ENCODE measurements at regions not wholly inside any gene's neighbourhood (a gene's known extent, or its start where the extent isn't known, plus 50 kb on each side); places are given as distances from the start of the nearest gene placed in this dataset.
A peak's percentile ranks its signal among the peaks of the same experiment; 100 is the strongest.

DNA sequence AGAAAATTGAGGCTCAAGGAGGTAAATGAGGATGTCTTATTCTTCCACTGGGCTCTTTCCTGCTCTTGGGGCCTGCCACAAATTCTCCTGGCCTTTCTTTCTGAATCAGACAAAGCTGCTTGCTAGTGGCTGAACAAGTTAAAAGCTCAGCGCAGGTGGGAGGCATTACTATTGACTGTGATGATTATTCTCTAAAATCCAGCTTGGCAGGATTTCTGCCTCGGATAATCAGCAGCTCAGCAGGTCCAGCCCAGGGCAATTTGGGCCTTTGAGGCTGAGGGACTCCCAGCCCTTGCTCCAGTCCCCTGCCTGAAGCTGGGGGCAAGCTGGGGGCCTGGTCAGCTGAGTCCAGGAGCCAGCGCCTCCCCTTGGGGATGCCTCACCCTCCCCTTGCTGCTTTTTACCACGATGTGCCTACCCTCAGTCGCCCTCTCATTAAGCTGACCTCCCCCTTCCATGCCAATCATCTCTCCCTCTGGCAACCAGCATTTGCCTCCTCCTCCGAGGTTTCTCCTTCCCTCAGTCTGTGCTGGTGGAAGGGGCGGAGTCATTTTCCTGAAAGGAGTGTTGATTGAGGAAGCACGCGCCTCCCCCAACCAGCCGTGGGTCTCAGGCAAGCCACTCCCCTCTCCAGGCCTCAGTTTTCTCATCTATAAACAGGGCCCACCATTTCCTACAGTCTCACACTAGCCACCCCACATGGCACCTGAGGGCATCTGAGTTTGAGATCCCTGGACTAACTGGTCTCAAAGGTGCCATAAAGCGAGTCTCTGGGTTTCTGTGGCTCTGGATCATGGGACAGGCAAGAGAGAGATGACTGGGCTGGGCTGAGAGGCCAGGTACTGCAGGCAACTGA is 60.6 kb upstream of the PRDM11 start:
- Histone ChIP-seq H3K9me3 (no peaks in the 10 kb centered on the region), H3K9ac (ENCODE audit: low read depth in 2 of 2, low read length in 2 of 2) (no peak overlapping the region), H3K4me1 (no peaks in the 10 kb centered on the region), H3K27ac (no peak overlapping the region), H3K36me3 (no peaks in the 10 kb centered on the region), H3K4me3 (no peak overlapping the region), H3K27me3 (no peaks in the 10 kb centered on the region)
- TF ChIP-seq, protein P1, sequence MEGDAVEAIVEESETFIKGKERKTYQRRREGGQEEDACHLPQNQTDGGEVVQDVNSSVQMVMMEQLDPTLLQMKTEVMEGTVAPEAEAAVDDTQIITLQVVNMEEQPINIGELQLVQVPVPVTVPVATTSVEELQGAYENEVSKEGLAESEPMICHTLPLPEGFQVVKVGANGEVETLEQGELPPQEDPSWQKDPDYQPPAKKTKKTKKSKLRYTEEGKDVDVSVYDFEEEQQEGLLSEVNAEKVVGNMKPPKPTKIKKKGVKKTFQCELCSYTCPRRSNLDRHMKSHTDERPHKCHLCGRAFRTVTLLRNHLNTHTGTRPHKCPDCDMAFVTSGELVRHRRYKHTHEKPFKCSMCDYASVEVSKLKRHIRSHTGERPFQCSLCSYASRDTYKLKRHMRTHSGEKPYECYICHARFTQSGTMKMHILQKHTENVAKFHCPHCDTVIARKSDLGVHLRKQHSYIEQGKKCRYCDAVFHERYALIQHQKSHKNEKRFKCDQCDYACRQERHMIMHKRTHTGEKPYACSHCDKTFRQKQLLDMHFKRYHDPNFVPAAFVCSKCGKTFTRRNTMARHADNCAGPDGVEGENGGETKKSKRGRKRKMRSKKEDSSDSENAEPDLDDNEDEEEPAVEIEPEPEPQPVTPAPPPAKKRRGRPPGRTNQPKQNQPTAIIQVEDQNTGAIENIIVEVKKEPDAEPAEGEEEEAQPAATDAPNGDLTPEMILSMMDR (IDR thresholded peaks at IDR 0.05), result no peak
- no peak for DNase-seq
- intact Hi-C loops (cut with DNase I), result no loop called here

DNA sequence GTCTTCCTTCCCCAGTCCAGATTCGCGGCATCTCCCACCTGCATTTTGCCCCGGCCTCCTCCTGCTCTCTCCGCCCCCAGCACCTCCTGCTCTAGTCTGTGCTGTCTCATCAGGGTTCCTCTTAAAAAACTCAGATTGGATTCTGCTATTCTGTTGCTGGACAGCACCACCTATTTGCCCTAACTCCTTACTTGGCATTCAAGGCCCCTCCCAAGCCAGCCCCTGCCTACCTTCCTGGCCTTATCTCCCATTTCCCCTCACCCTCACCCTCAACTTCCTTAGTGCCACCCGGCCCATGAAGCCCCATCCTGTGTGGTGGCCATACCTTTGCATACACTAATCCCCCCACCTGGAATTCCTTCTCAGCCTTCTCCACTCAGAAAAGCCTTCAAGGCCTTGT is 59.9 kb upstream of the PRDM11 start:
- TF ChIP-seq, protein P1 (IDR thresholded peaks at IDR 0.05), result no peak
- Histone ChIP-seq H3K27me3 (no peaks in the 10 kb centered on the region), H3K9ac (ENCODE audit: low read depth in 2 of 2, low read length in 2 of 2) (no peak overlapping the region), H3K4me3 (no peak overlapping the region), H3K4me1 (no peaks in the 10 kb centered on the region), H3K27ac (no peak overlapping the region), H3K36me3 (no peaks in the 10 kb centered on the region), H3K9me3 (no peaks in the 10 kb centered on the region)
- DNase-seq, result no peak
- intact Hi-C loops (cut with DNase I), result no loop called here

DNA sequence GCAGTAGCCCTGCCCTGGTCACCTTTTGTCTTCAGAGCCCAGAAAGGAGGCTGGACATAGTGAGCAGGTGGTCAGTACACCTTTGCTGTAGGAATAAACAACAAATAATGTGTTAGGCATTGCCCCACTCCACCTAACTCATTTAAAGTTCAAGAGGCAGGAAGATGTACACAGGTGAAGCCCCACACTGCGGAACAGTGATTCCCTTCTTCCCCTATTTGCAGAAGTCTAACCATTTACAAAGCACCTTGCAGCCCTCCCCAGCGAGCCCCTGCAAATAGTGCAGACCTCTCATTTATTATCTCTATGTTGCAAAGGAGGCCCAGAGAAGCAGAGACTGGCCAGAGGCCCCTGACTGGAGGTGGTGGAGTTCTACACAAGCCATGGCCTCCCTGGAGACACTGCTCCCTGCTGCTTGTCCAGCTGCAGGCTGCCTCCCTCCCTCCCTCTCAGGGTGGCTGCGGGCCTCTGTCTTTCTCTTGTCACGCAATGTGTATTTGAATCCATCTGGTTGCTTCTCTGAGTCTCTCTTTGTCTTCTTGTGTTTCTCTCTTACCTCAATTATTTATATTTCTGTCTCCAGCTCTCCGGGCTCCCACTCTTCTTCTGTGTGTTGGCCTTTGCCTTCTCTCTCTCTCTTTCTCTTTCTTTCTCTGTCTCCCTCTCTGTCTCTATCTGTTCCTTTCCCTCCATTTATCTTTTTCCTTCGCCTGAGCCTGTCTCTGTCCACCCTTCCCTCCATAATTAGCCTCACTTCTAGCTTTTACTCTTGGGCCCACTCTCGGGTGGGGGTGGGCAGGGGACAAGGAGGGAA is 59.1 kb upstream of the PRDM11 start:
- TF ChIP-seq, protein P1 (IDR thresholded peaks at IDR 0.05), result no peak
- H3K27ac ChIP-seq, result peak overlapping the region; percentile 53

DNA sequence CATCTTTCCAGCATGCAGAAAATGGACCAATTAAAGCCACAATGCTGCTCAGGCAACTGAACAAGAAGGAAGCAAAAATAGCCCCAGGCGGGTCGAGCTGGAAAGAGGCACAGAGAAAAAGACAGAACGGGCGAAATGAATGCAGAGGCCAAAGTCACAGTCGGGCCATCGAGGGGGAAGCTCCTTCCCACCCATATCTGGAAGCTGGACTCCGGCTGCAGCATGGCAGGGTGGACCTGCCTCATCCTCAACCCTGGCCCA is 58.6 kb upstream of the PRDM11 start:
- no peak overlapping the region for H3K9ac ChIP-seq (ENCODE audit: low read depth in 2 of 2, low read length in 2 of 2)
- no peaks in the 10 kb centered on the region for H3K9me3 ChIP-seq
- H3K4me3 ChIP-seq, result no peak overlapping the region
- peak overlapping the region; percentile 53 for H3K27ac ChIP-seq
- H3K36me3 ChIP-seq, result no peaks in the 10 kb centered on the region
- no peaks in the 10 kb centered on the region for H3K27me3 ChIP-seq
- no peak for DNase-seq
- H3K4me1 ChIP-seq, result no peaks in the 10 kb centered on the region
- TF ChIP-seq, protein P1 (IDR thresholded peaks at IDR 0.05), result no peak
- intact Hi-C loops (cut with DNase I), result no loop called here

More for the DNA sequence above, 59.1 kb upstream of the PRDM11 start:
- intact Hi-C loops (cut with DNase I), result no loop called here
- Histone ChIP-seq H3K36me3 (no peaks in the 10 kb centered on the region), H3K27me3 (no peaks in the 10 kb centered on the region), H3K4me1 (no peaks in the 10 kb centered on the region), H3K9ac (ENCODE audit: low read depth in 2 of 2, low read length in 2 of 2) (no peak overlapping the region), H3K4me3 (no peak overlapping the region), H3K9me3 (no peaks in the 10 kb centered on the region)
- no peak for DNase-seq

DNA sequence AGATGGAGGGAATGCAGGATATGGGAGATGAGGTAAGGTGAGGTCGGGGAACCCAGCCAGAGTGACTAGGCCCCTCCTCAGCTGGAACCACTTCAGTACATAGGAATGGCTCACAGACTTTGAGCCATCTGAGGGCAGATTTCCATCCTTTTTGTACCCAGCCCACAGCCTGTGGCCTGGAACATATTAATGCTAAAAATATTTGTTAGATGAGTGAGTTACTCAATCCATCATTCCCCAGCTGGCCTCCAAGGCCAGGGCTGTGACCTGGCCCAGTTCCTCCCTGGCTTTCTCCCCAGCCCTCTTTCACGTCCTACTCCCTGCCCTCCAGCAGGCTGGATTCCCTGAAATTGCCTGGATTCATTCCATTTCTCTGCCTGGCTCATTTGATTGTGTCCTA is 57.2 kb upstream of the PRDM11 start:
- H3K9me3 ChIP-seq, result no peaks in the 10 kb centered on the region
- TF ChIP-seq, protein P1 (IDR thresholded peaks at IDR 0.05), result no peak
- no peak overlapping the region for H3K4me3 ChIP-seq
- no peaks in the 10 kb centered on the region for H3K4me1 ChIP-seq
- DNase-seq, result peak; percentile 52
- intact Hi-C loops (cut with DNase I), result no loop called here
- H3K9ac ChIP-seq (ENCODE audit: low read depth in 2 of 2, low read length in 2 of 2), result no peak overlapping the region
- H3K36me3 ChIP-seq, result no peaks in the 10 kb centered on the region
- peak overlapping the region; percentile 16 for H3K27ac ChIP-seq
- no peaks in the 10 kb centered on the region for H3K27me3 ChIP-seq
